K562 (cell line): ENCODE measurements at regions not wholly inside any gene's neighbourhood (a gene's known extent, or its start where the extent isn't known, plus 50 kb on each side); places are given as distances from the start of the nearest gene placed in this dataset.

ENCODE experiments used
- ATAC-seq: fragments of 200-7000 bp; cut with Tn5 transposase; 3 replicates; pipeline ENCODE4 v1.9.1; 2020; ENCODE audit warnings: moderate library complexity
- BruUV-seq: library from RNA; stranded (reverse); fragments of 400-500 nt; replicated peaks from 2 replicates; lab custom pipeline; 2021; lab: Mats Ljungman, UMichigan
- CTCF ChIA-PET: fragments of 300-600 bp; formaldehyde crosslinking; extraction: SDS; loops from one replicate; lab custom pipeline; 2021; ENCODE audit warnings: low intra/inter-chr PET ratio; lab: Yijun Ruan, JAX
- POLR2A ChIA-PET: fragments of 300-600, 350-650 bp; sonication (Branson Sonifier 250); formaldehyde crosslinking; extraction: SDS; loops from one replicate; lab custom pipeline; 2021; ENCODE audit warnings: antibody characterized with exemption, inconsistent platforms; lab: Yijun Ruan, JAX
- DNase-seq, 4 experiments: peaks; one replicate each; pipeline versions ENCODE4 v3.0.0 to v3.0.0-alpha.2; 2011 to 2018; ENCODE audit warnings: low spot score in 3 of 4, mixed read lengths in 3 of 4; ENCODE audit errors: extremely low read depth in 1 of 4
- FAIRE-seq: peaks from 2 replicates; lab custom pipeline; 2011; peaks lifted over from hg19 to GRCh38; lab: Jason Lieb, UNC
- H2AFZ ChIP-seq: 2 replicates; pipeline ENCODE4 v1.6.0; 2011; ENCODE audit warnings: low read depth, low read length, control low read depth, inconsistent platforms
- H3K27ac ChIP-seq: fragments of 200-600 bp; 3 replicates; pipeline ENCODE4 v1.8.0; 2011; ENCODE audit warnings: low read depth, mild to moderate bottlenecking, control low read depth, inconsistent platforms, low read length, moderate library complexity, mixed read lengths; ENCODE audit errors: extremely low read depth
- H3K27me3 ChIP-seq, 2 experiments: fragments of 300-600 bp in 1 of 2; 2 replicates in 1 of 2; 3 replicates in 1 of 2; pipeline versions ENCODE4 v1.6.0 to v1.8.0; 2011; ENCODE audit warnings: inconsistent platforms in 2 of 2, low read length in 2 of 2, mild to moderate bottlenecking in 1 of 2, mixed read lengths in 1 of 2, moderate library complexity in 1 of 2; ENCODE audit not compliant: control insufficient read depth in 2 of 2, insufficient read depth in 2 of 2
- H3K36me3 ChIP-seq: fragments of 300-600 bp; 3 replicates; pipeline ENCODE4 v1.8.0; 2011; ENCODE audit warnings: mild to moderate bottlenecking, low read length, inconsistent platforms; ENCODE audit not compliant: control insufficient read depth, insufficient read depth
- H3K4me1 ChIP-seq, 2 experiments: fragments of 200-600 bp in 1 of 2; replicated peaks in 1 of 2; 2 replicates in 1 of 2; 3 replicates in 1 of 2; pipeline versions ENCODE4 v1.5.1 to v1.8.0; 2011; ENCODE audit warnings: inconsistent platforms in 2 of 2, low read length in 2 of 2, mild to moderate bottlenecking in 1 of 2, mixed read lengths in 1 of 2, moderate library complexity in 1 of 2; ENCODE audit not compliant: control insufficient read depth in 2 of 2, insufficient read depth in 2 of 2
- H3K4me2 ChIP-seq: 2 replicates; pipeline ENCODE4 v1.6.1; 2011; ENCODE audit warnings: low read length, control low read depth, inconsistent platforms, mixed read lengths; ENCODE audit not compliant: insufficient read depth
- H3K4me3 ChIP-seq: fragments of 200-600 bp; sonication (generic), shearing (Covaris generic); 2 replicates; pipeline ENCODE4 v1.5.1; 2016; ENCODE audit warnings: control low read depth, inconsistent platforms
- H3K79me2 ChIP-seq: fragments of 200-600 bp; 3 replicates; pipeline ENCODE4 v1.8.0; 2011; ENCODE audit warnings: low read length, inconsistent platforms; ENCODE audit not compliant: control insufficient read depth, insufficient read depth
- H3K9ac ChIP-seq, 2 experiments: 2 replicates each; pipeline versions ENCODE4 v1.6.0 to v1.6.1; 2011; ENCODE audit warnings: low read depth in 2 of 2, low read length in 2 of 2, control low read depth in 1 of 2, inconsistent platforms in 1 of 2, mild to moderate bottlenecking in 1 of 2, mixed read lengths in 1 of 2; ENCODE audit not compliant: insufficient read depth in 1 of 2
- H3K9me1 ChIP-seq: one replicate; pipeline ENCODE4 v1.6.0; 2011; ENCODE audit warnings: inconsistent platforms, mild to moderate bottlenecking, low read length, moderate library complexity; ENCODE audit not compliant: control insufficient read depth, insufficient read depth
- H3K9me3 ChIP-seq: replicated peaks from 2 replicates; pipeline ENCODE4 v1.5.1; 2011; ENCODE audit warnings: low read depth, low read length, inconsistent platforms; ENCODE audit not compliant: control insufficient read depth, insufficient read depth
- H4K20me1 ChIP-seq: replicated peaks from 2 replicates; pipeline ENCODE4 v1.6.1; 2011; ENCODE audit warnings: low read length, inconsistent platforms, mixed read lengths; ENCODE audit not compliant: control insufficient read depth, insufficient read depth
- FOXP1 ChIP-seq: sonication (generic); formaldehyde crosslinking; IDR thresholded peaks from 2 replicates; pipeline ENCODE4 v1.8.0; 2022; ENCODE audit warnings: mild to moderate bottlenecking, missing genetic modification reagents
- GTF2A2 ChIP-seq: IDR thresholded peaks from 2 replicates; pipeline ENCODE4 v1.6.1; 2016; ENCODE audit warnings: mild to moderate bottlenecking, missing genetic modification characterization, missing compliant biosample characterization
- SIN3B ChIP-seq: fragments of 450-650 bp; IDR thresholded peaks from 2 replicates; pipeline ENCODE4 v1.6.1; 2017; ENCODE audit warnings: low read depth, mild to moderate bottlenecking, moderate library complexity
- SMAD4 ChIP-seq: fragments of 250-450 bp; sonication (Bioruptor Pico); conservative IDR thresholded peaks from 2 replicates; pipeline ENCODE4 v1.8.0; 2021; ENCODE audit warnings: inconsistent platforms, mild to moderate bottlenecking, moderate library complexity
- SMARCB1 ChIP-seq: IDR thresholded peaks from 2 replicates; pipeline ENCODE4 v1.6.1; 2011; ENCODE audit warnings: improper control_type of control experiment, low read depth; ENCODE audit not compliant: insufficient read length
- ZNF146 ChIP-seq: IDR thresholded peaks from one replicate; pipeline ENCODE4 v1.6.1; 2018; ENCODE audit warnings: missing compliant biosample characterization; ENCODE audit not compliant: unreplicated experiment
- ZNF77 ChIP-seq: fragments of 250-450 bp; sonication (Bioruptor Pico); IDR thresholded peaks from 2 replicates; pipeline ENCODE4 v1.5.0; 2020
- WGBS: fragments of 100-300 bp; shearing (Covaris generic); methylation state at CpG from one replicate; pipeline ENCODE4 v1.1.6; 2016; ENCODE audit warnings: low coverage, mixed read lengths; ENCODE audit not compliant: insufficient coverage; ENCODE audit errors: missing lambda C conversion rate; 5-methylcytosine and 5-hydroxymethylcytosine counted together
- in situ Hi-C: fragments of 300-500 bp; cut with MboI; formaldehyde crosslinking; loops from 4 replicates; pipeline ENCODE4 v1.15.0; 2018; ENCODE audit warnings: inconsistent platforms, mixed read lengths
- intact Hi-C: fragments of 100-400 bp; cut with micrococcal nuclease; formaldehyde crosslinking; loops from 2 replicates; pipeline ENCODE4 v1.14.2; 2022
- TF ChIP-seq, protein P1 (sequence below): fragments of 250-450 bp; sonication (Bioruptor Pico); IDR thresholded peaks from 2 replicates; pipeline ENCODE4 v1.5.0; 2020; ENCODE audit warnings: mild to moderate bottlenecking, borderline replicate concordance

DNA sequence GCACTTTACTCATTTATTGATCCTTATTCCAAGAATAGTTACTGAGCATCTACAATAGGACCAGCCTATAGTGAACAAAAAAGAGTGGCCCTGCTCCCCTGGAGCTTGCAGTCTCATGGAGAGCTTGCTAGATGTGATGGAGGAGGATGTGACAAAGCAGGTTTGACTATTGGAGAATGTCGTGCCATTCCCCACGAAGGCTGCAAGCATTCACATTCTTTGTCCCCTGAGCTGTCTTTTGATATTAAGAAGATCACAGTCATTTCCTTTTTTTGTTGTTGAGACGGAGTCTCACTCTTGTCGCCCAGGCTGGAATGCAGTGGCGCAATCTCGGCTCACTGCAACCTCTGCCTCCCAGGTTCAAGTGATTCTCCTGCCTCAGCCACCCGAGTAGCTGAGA, 115.0 kb upstream of the ADAMTS18 start:
- in situ Hi-C loops (no loop called here), intact Hi-C loops (no loop called here)
- CTCF ChIA-PET, result no interaction called here
- no peak for ATAC-seq
- Histone ChIP-seq H4K20me1 (no peaks in the 10 kb centered on the region; the same call in 1 of the 2 replicates), H3K4me1 (no peaks in the 10 kb centered on the region), H3K4me2 (no peak overlapping the region), H3K9me1 (no peaks in the 10 kb centered on the region), H3K27me3 (no peaks in the 10 kb centered on the region), H3K36me3 (no peaks in the 10 kb centered on the region), H3K9ac (no peak overlapping the region), H3K9me3 (no peaks in the 10 kb centered on the region), H3K27ac (no peak overlapping the region), H3K4me3 (no peak overlapping the region), H3K79me2 (no peaks in the 10 kb centered on the region), H2AFZ (no peak overlapping the region)
- POLR2A ChIA-PET, result no interaction called here
- no peak for TF ChIP-seq GTF2A2 (tag)
- TF ChIP-seq FOXP1 (CRISPR knock-in tag), result no peak
- WGBS, result 0% methylated on average over 7 of the region's 7 CpGs
- no peak for FAIRE-seq
- no peak for DNase-seq
- no TSS peak for BruUV-seq

DNA sequence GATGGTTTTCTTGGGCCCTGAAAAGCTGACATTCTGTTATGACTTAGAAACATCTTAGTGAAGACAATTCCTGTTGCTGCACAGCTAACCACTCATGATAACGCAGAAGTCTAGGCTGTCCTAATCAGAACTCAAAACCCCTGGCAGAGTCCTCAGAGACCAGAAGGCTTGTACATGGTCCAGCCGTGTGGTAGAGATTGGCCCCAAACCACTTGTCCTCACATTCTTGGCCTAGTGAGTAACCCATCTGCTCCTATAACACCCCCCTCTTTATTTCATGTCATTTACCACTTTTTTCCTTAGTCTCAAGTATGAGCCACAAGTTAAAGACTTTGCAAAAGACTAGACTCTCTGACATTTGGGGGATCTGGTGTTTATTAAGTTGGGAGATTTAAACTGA, 116.5 kb upstream of the ADAMTS18 start:
- no TSS peak for BruUV-seq

More for the DNA sequence above, 116.5 kb upstream of the ADAMTS18 start:
- no peak for DNase-seq
- TF ChIP-seq, protein P1, sequence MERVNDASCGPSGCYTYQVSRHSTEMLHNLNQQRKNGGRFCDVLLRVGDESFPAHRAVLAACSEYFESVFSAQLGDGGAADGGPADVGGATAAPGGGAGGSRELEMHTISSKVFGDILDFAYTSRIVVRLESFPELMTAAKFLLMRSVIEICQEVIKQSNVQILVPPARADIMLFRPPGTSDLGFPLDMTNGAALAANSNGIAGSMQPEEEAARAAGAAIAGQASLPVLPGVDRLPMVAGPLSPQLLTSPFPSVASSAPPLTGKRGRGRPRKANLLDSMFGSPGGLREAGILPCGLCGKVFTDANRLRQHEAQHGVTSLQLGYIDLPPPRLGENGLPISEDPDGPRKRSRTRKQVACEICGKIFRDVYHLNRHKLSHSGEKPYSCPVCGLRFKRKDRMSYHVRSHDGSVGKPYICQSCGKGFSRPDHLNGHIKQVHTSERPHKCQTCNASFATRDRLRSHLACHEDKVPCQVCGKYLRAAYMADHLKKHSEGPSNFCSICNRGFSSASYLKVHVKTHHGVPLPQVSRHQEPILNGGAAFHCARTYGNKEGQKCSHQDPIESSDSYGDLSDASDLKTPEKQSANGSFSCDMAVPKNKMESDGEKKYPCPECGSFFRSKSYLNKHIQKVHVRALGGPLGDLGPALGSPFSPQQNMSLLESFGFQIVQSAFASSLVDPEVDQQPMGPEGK (CRISPR knock-in tag), result no peak
- TF ChIP-seq ZNF77 (CRISPR knock-in tag), result no peak
- TF ChIP-seq ZNF146 (CRISPR knock-in tag), result no peak
- no peak for TF ChIP-seq SIN3B
- TF ChIP-seq SMARCB1, result no peak
- no peak for TF ChIP-seq SMAD4 (CRISPR knock-in tag)
- Histone ChIP-seq H3K4me2 (no peak overlapping the region), H4K20me1 (no peaks in the 10 kb centered on the region; the same call in 1 of the 2 replicates), H3K9me3 (no peaks in the 10 kb centered on the region), H3K4me1 (no peaks in the 10 kb centered on the region), H3K27ac (no peak overlapping the region), H3K27me3 (peaks cover 0 to 2% of the 10 kb centered on the region in 2 experiments; a peak in 1 of 5 replicates), H2AFZ (no peak overlapping the region), H3K9me1 (no peaks in the 10 kb centered on the region), H3K36me3 (no peaks in the 10 kb centered on the region), H3K4me3 (no peak overlapping the region), H3K79me2 (no peaks in the 10 kb centered on the region), H3K9ac (no peak overlapping the region)
- ChIA-PET POLR2A (no interaction called here), CTCF (no interaction called here)
- intact Hi-C loops, result no loop called here
- whole genome bisulfite sequencing, result 0% methylated on average over 2 of the region's 2 CpGs
- FAIRE-seq, result no peak
- no peak for ATAC-seq
- in situ Hi-C loops, result no loop called here
